Testis (tissue), 2 donors: ENCODE measurements at regions not wholly inside any gene's neighbourhood (a gene's known extent, or its start where the extent isn't known, plus 50 kb on each side); places are given as distances from the start of the nearest gene placed in this dataset.

Experiments used
- POLR2A ChIP-seq: fragments of 450-650 bp; IDR thresholded peaks from one replicate; pipeline ENCODE4 v1.6.1; 2017; ENCODE audit warnings: antibody characterized with exemption, mild to moderate bottlenecking, moderate library complexity
- TF ChIP-seq, protein P1 (sequence below), 3 experiments: fragments of 450-650 bp in 2 of 3; fragments of 200-600 bp in 1 of 3; sonication (generic) in 1 of 3; IDR thresholded peaks; one replicate each; pipeline ENCODE4 v1.5.1; 2016 to 2019; ENCODE audit warnings: antibody characterized with exemption in 3 of 3, mild to moderate bottlenecking in 2 of 3, moderate library complexity in 1 of 3

DNA sequence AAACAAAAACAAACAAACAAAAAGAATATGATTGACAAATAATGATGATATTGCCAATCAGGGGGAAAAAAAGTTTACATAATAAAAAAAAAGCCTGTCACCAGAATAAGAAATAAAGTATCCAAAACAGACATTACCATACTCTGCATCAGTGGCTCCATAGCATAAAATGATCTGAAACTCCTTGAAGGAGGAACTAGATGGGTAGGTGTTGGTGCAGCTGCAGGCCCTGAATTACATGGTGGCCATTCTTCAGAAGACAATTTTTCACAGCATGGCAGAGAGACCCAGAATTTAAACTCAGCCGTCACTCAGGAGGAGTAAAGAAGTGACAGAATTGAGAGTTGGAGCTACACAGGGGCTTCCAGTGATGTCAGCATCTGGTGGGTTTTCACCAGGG, 60.2 kb downstream of the GLUL start:
- TF ChIP-seq, protein P1, sequence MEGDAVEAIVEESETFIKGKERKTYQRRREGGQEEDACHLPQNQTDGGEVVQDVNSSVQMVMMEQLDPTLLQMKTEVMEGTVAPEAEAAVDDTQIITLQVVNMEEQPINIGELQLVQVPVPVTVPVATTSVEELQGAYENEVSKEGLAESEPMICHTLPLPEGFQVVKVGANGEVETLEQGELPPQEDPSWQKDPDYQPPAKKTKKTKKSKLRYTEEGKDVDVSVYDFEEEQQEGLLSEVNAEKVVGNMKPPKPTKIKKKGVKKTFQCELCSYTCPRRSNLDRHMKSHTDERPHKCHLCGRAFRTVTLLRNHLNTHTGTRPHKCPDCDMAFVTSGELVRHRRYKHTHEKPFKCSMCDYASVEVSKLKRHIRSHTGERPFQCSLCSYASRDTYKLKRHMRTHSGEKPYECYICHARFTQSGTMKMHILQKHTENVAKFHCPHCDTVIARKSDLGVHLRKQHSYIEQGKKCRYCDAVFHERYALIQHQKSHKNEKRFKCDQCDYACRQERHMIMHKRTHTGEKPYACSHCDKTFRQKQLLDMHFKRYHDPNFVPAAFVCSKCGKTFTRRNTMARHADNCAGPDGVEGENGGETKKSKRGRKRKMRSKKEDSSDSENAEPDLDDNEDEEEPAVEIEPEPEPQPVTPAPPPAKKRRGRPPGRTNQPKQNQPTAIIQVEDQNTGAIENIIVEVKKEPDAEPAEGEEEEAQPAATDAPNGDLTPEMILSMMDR (IDR thresholded peaks at IDR 0.05) = no peak
- TF ChIP-seq POLR2A = no peak
